GM21723 (cell line): ENCODE measurements at regions not wholly inside any gene's neighbourhood (a gene's known extent, or its start where the extent isn't known, plus 50 kb on each side); places are given as distances from the start of the nearest gene placed in this dataset.
"Not testable (repeated sequence)": the region's sequence is repeated elsewhere in the genome, so short reads cannot be mapped to it uniquely, and the experiment has no call there.

ENCODE experiments used
- ATAC-seq: cut with Tn5 transposase; IDR thresholded peaks from one replicate; pipeline ENCODE4 v1.9.1; 2021; ENCODE audit warnings: mild to moderate bottlenecking, moderate library complexity; ENCODE audit not compliant: unreplicated experiment

DNA sequence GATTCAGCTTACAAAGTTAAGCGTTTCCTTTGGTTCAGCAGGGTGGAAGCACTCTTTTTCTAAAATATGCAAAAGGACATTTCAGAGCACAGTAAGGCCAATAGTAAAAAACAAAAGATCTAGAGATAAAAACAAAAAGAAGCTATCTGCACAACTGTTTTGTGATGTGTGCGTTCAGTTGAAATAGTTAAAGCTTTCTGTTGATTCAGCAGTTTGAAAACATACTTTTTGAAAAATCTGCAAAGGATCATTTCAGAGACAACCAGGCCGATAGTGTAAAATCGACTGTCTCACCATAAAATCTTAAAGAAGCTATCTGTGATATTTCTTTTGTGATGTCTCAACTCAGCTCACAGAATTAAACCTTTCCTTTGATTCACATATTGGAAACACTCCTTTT lies 300.0 kb upstream of the ALG10B start:
- ATAC-seq = no peak

DNA sequence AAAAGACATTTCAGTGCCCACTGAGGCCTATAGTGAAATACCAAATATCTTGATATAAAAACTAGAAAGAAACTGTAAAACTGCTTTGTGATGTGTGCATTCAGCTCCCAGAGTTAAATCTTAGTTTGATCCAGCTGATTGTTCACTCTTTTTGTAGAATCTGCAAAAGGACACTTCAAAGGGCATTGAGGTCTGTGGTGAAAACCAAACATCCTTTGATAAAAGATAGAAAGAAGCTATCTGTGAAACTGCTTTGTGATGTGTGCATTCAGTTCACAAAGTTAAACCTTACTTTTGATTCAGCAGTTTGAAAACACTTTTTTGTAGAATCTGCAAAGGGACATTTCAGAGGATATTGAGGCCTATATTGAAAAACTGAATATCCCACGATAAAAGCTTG lies 290.7 kb upstream of the ALG10B start:
- no peak for ATAC-seq

- no peak for ATAC-seq
Measured at GRCh38 chr12:38053113-38053512, 263.5 kb upstream of the ALG10B start.

DNA sequence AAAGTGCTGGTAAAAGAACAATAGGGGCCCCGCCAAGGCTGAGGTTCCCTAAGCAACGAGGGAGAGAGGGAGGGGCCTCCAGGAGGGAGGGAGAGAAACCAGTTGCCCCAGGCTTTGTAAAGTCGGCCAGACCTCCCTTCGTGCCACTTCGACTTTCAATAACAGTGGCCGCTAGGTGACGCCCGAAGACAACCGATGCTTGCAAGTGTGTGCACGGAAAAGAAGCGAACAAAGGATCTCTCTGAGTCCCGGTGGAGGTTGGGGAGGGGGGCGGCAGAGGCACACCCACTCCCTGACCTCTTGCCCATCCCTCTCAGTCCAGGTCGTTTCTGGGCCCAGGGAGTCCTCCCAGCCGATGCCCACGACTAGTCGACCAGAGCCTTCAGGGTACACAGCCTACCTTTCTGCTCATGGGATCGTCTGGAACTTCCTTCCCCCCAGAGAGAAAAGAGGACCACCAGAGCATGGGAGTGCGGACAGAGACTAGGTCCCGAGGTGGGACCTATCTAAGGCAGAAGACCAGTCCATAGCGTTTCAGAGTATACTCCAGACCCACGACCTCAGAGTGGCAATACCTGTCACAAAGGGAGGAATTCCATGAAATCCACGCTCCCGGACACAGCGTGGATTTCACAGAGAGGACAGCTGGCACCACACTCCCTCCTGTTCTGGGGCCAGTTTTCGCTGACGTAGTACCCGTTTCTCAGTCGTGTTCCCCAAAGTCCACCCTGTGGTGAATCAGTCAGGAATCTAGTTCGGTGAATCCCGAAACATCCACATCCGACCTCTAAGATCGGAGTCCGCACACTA lies 262.7 kb upstream of the ALG10B start:
- no peak for ATAC-seq

GRCh38 chr12:38056701-38057689 lies 259.6 kb upstream of the ALG10B start:
- no peak for ATAC-seq

DNA sequence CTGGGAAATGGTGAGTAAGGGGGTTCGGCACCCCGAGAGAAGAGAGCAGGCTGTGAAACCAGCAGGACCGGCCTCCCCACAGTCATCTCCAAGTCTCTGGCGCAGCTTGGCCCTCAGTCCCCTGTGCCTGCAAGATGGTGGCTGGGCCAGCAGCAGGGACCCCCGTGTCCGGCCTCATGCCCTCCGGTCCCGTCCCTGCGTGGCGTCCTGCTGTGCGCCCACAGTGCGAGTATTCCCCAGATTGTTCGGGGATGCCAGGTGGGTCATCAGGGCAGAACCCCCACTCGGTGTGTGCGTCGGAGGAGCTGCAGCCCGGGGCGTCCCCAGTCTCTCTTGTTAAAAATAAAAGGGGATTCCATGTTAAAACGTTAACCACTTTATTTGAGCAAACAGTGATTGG lies 216.9 kb upstream of the ALG10B start:
- ATAC-seq = no peak

DNA sequence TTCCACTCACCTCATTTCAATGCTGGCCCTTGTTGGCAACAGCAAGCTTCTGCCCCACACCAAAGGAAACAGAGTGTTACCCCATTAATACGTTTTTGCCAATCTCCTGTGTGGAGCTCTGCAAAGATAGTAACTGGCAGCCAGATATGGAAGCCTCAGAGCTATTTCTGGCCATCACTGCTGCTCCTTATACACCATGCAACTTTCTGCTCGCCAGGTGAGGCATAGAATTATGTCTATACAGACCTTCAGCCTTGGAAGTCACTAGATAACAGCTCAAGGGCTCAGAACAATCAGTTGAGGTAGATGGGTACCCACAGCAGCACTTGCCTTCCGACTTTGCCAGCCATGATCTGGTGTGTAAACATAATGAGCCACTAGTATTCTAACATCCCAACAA lies 214.8 kb upstream of the ALG10B start:
- ATAC-seq = no peak

DNA sequence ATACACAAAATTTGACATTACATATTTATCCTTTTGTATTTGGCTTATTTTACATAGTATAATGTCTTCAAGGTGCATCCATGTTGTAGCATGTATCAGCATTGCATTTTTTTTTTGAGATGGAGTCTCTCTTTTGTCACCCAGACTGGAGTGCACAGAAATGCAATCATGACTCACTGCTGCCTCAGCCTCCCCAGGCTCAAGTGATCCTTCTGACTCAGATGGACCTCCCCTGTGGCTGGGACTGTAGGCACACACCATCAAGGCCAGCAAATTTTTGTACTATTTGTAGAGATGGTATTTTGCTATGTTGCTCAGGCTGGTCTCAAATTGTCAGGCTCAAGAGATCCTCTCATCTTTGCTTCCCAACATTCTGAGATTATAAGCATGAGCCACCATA lies 214.4 kb upstream of the ALG10B start:
- ATAC-seq = no peak

GRCh38 chr12:38110026-38110699 lies 206.4 kb upstream of the ALG10B start:
- no peak for ATAC-seq

- no peak for ATAC-seq
Measured at GRCh38 chr12:38113991-38114390, 202.6 kb upstream of the ALG10B start.

GRCh38 chr12:38116968-38117367 lies 199.6 kb upstream of the ALG10B start:
- ATAC-seq = no peak

DNA sequence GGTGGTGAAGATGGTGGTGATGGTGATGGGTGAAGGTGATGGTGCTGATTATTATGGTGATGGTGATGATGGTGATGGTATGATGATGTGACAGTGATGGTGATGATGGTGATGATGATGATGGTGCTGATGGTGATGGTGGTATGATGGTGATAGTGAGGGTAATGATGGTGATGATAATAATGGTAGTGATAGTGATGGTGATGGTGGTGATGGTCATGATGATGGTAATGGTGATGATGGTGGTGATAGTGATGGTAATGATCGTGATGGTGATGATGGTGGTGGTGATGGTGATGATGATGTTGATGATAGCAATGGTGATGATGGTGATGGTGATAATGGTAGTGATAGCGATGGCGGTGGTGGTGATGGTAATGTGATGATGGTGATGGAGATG lies 197.9 kb upstream of the ALG10B start:
- ATAC-seq = no peak

GRCh38 chr12:38120438-38120837 lies 196.1 kb upstream of the ALG10B start:
- no peak for ATAC-seq

DNA sequence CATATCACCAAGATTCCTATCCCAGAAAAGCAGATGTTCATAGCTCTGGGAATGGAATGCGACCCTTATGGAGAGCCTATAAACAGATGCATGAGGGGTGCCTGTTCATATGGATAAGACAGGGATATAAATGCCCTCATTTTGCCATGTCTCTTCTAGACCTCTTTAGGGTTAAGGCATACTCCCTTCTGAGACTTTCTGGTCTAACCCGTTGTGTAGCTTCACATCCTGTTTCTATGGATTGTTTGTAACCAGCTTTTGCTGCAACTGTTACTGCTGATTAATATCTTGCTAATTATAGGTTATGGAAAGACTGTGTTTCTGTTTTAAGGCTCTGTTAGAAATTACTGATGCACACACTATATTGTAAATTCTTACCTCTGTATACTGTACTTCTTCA lies 193.5 kb upstream of the ALG10B start:
- ATAC-seq = not testable (repeated sequence)

- ATAC-seq = no peak
Measured at GRCh38 chr12:38123566-38124246, 192.9 kb upstream of the ALG10B start.

DNA sequence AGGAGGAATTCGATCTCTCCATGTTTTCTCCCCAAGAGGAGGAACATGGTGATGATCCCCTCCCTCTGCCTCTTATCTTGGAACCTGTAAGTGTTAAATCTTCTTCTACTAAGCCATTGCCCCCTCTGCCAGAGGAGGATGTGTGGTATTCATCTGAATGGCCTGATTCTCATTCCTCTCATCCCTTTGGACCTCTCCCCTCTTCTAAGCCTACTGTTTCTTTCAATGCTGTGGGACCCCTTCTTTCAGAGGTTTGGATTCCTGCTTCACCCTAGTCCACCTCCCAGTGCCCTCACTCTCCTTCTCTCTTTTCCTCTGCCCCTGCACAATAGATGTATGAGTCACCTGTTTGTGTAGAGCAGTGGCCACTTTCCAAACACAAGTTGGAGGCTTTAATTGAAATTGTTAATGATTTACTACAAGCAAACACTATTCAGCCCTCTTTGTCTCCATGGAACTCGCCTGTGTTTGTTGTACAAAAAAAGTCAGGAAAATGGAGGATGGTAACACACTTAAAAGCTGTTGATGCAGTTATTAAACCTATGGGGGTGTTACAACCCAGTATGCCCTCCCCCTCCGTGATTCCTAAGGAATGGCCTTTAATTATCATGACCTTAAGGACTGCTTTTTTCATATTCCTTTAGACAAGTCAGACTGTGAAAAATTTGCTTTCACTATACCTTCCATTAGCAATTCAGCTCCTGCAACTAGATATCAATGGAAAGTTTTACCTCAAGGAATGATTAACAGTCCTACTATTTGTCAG lies 192.1 kb upstream of the ALG10B start:
- ATAC-seq = no peak

- no peak for ATAC-seq
Measured at GRCh38 chr12:38132139-38132538, 184.4 kb upstream of the ALG10B start.

GRCh38 chr12:38137287-38137686 lies 179.3 kb upstream of the ALG10B start:
- ATAC-seq = no peak

- no peak for ATAC-seq
Measured at GRCh38 chr12:38137716-38138115, 178.9 kb upstream of the ALG10B start.
